Cerebellar nuclear complex (tissue), 1 donor: ENCODE measurements at regions not wholly inside any gene's neighbourhood (a gene's known extent, or its start where the extent isn't known, plus 50 kb on each side); places are given as distances from the start of the nearest gene placed in this dataset.

Experiments
- DNase-seq, 2 experiments: peaks; one replicate each; lab custom pipeline; 2025; lab: John Stamatoyannopoulos, UW

DNA sequence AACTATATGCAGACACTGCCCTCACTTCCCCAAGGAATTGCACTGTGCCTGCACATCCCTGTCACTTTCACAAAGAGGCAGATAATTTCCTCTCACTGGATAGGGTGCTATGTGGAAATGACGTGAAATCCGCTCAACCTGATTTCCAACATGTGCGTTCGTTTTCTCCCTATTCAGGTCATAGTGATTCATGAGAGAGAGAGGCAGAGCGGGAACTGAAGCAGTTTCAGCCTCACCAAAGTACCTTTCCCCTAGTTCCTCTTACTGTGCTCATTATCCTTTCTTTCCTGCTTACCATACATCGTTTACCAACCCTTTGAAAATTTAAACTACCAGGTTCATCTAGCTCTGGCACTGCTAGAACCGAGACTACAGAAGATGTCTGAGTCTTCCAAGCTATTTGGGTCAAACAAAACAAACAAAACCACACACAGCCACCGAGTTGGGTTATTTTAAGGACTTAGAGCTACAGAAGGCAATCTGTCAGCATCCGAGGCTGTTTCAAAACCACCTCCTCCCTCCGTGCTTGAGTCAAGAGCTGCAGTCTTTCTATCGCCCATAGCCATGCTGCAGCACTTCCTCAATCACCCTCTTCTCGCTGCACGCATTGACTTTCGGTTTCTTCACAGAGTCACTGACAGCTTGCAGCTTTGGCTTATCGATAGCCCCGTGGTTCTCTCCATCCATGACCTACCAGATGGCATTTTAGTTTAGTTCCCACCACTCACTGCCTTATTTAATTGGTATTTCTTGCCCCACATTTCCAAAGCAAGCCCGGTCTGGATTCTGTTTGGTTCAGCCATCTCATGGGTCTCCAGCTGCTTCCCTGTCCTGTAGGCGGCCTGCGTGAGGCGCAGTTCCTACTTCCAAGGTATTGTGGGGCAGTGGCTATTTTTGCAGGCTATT, 1395.8 kb downstream of the EFNB2 start:
- no peak for DNase-seq

GRCh38 chr13:105139048-105139379, 1396.4 kb downstream of the EFNB2 start:
- no peak for DNase-seq

DNA sequence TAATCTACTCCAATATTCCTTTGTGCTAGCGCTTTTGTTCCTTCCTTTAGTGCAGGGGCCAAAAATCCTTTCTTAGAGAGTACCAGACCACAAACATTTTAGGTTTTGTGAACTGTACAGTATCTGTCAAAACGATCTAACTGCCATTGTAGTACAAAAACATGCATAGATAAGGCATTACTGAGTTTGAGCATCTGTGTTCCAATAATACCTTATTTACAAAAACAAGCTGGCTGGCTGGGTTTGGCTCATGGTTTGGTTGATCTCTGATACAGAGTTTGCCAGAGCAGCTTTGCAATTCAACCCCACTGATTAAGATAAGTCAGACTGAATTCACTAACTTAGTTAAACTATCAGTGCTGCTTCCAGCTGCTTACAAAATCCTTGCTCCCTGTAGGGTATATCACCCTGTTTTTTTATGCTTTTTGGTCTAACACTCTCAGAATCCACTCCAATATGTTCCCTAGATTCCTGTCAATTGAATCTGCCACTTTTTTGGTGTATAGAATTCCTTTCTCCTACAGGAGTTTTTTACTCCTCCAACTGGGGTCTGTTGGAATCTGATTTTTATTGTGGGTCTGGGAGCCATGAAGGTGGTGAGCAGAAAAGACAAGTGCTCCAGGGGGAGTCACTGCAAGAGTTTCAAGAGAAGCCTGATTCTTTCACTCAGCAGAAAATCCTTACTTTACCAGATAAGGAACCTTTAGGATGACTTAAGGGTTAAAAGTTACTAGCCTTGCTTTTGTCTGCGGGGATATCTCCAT, 1399.4 kb downstream of the EFNB2 start:
- no peak for DNase-seq

GRCh38 chr13:105127732-105128131, 1407.7 kb downstream of the EFNB2 start:
- DNase-seq = no peak

GRCh38 chr13:105121221-105121620, 1414.2 kb downstream of the EFNB2 start:
- no peak for DNase-seq

DNA sequence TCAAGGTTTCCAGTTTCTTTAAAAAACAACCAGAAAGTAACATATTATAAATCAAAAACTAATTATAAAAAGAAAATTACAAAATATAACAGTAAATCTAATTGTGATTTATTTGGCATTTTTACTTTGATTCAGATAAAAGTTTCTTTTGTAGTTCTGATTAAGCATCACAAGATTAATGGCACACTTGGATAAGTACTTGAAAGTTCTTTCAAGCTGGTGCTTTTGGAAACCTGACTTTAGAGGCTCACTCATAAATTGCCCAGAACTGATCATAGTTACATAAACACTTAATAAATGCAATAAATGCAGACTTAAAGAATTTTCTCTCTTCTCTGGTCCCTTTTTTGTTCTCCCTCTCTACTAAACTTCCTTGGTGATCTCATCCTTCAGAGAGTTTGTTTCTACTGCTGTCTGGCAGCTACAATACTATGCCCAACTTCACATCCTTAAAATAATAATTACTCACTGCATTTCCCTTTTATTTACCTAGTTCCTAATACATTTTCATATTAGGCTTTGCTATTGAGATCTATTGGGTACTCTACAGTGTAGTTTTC, 1417.0 kb downstream of the EFNB2 start:
- no peak for DNase-seq

DNA sequence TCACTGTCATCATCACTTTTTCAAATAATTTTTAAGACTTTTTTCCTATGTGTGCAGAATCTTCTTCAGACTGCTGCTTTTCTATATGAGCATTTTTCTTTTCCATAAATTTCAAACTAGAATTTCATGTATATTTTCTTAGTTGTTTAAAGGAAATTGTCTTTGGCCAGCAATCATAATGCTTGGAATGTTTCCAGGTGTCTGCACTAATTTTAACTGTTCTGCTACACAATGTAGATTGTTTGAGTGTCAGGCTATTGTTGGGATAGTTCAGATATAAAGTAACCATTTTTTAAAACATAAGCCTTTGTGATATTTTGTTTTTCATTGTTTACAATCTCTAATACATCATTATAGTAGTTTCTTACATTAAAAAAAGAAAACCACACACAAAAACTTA, 1418.5 kb downstream of the EFNB2 start:
- DNase-seq = no peak

- DNase-seq = no peak
These were observed 1422.9 kb downstream of the EFNB2 start for GRCh38 chr13:105112561-105112960.

GRCh38 chr13:105107781-105108180, 1427.7 kb downstream of the EFNB2 start:
- DNase-seq = no peak

DNA sequence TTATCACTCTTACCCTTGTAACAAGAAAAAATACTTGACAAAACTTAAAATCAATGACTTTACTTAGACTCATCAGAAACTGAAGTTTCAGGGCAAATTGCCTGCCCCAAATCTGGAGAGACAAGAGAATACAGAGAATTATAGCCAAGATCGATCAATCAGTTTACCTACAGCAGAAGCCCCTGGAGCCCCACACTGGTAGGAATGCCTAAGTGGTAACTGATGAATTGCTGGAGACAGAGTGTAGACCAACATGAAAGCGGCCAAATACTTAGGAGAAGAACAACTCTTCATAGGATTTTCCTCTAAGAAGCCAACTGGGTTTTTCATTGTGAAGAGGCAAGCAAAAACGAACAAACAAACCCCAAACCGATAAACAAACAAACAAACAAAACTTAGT, 1430.0 kb downstream of the EFNB2 start:
- no peak for DNase-seq

- no peak for DNase-seq
These were observed 1437.9 kb downstream of the EFNB2 start for GRCh38 chr13:105097521-105097920.

GRCh38 chr13:105089858-105090643, 1445.4 kb downstream of the EFNB2 start:
- DNase-seq = no peak

GRCh38 chr13:105087945-105088344, 1447.5 kb downstream of the EFNB2 start:
- DNase-seq = no peak

GRCh38 chr13:105084931-105085330, 1450.5 kb downstream of the EFNB2 start:
- no peak for DNase-seq

GRCh38 chr13:105083992-105084391, 1451.5 kb downstream of the EFNB2 start:
- DNase-seq = no peak

DNA sequence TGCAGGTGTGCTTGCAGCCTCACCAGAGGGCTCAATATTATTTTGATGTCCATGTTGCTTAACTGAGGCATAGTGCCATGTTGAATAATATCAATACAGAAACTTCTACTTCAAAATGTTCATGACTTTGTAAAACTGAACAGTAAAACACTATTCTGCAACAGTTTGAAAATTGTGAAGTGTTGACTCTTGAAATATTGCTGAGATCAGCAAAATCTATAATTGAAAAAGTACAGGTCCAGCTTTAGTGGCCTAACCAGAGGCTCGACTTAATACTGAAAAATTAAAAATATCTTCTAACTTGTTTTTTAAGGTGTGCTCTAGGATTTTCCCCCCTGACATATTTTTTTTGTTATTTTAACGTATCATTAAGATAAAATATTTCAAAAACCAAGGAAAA, 1460.7 kb downstream of the EFNB2 start:
- DNase-seq = no peak

- DNase-seq = no peak
These were observed 1462.4 kb downstream of the EFNB2 start for GRCh38 chr13:105073041-105073440.

- no peak for DNase-seq
These were observed 1465.0 kb downstream of the EFNB2 start for GRCh38 chr13:105070452-105070851.

GRCh38 chr13:105069106-105069505, 1466.4 kb downstream of the EFNB2 start:
- DNase-seq = no peak

DNA sequence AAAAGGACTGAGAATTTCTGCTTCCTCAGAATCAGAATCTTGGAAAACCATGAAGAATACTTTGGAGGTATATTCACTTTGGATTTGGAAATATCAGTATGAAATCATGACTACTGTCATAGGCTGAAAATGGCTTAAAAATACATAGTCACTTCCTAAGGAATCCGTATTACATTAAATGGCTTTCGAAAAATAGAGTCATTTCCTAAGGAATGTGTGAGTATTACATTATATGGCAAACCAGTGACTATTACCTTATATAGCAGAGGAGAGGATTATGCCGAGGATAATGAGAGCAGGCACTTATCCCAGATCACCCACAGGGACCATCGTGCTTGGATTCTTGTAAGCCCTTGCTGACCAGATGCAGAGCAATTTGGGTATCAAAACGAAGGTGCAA, 1471.8 kb downstream of the EFNB2 start:
- DNase-seq = no peak

DNA sequence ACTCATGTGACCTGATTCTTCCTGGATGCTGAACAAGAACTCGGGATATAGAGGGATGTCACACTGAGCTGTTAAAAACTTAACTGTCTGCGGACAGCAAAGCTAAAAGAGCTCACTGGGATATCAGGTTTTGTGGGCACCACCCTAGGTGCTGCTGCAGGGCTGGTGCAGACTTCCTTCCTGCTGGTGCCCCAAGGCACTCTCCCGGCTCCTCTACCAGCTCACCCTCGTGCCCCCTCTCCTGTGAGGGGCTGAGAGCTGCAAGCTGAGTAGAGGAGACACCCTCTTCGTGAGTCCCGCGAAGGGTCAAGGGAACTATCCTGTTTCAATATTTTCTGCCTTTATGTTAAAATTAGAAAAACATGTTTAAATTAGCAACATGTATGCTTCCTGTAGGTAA, 1475.7 kb downstream of the EFNB2 start:
- DNase-seq = no peak

DNA sequence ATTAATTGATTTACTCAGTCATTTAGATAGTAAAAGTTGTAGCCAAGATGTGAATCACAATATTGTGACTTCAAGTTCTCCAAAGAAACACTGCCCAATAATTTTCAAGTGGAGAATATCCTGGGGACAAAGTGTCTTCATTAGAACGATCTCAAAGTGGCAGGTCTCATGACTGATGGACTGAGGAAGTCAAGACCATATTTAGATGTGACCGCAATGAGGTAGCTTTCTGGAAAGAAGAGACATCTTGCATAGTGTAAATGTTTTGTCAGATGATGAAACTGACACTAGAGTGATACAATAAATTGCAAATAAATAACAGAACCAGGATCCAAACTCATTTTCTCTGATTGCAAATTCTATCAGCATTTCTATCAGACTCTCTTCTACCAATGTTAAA, 1476.9 kb downstream of the EFNB2 start:
- no peak for DNase-seq
